Suprapubic skin (tissue), 4 donors: ENCODE measurements at regions not wholly inside any gene's neighbourhood (a gene's known extent, or its start where the extent isn't known, plus 50 kb on each side); places are given as distances from the start of the nearest gene placed in this dataset.

Experiments used
- CTCF ChIP-seq, 2 donors: fragments of 200-600 bp in 1 of 2; fragments of 450-650 bp in 1 of 2; sonication (generic) in 1 of 2; IDR thresholded peaks; one replicate each; pipeline ENCODE4 v1.5.1; 2016 to 2019; ENCODE audit warnings: antibody characterized with exemption in 2 of 2, mild to moderate bottlenecking in 1 of 2, moderate library complexity in 1 of 2
- EP300 ChIP-seq: sonication (generic); formaldehyde crosslinking; IDR thresholded peaks from one replicate; pipeline ENCODE4 v1.6.1; 2017; ENCODE audit warnings: antibody characterized with exemption
- POLR2A ChIP-seq, 2 donors: fragments of 450-650 bp; IDR thresholded peaks; one replicate each; pipeline ENCODE4 v1.6.1; 2017; ENCODE audit warnings: antibody characterized with exemption in 2 of 2, mild to moderate bottlenecking in 2 of 2, moderate library complexity in 2 of 2
- POLR2AphosphoS5 ChIP-seq, 3 donors: sonication (generic); formaldehyde crosslinking; IDR thresholded peaks; one replicate each; pipeline ENCODE4 v1.6.1; 2017; ENCODE audit warnings: antibody characterized with exemption in 3 of 3

- TF ChIP-seq CTCF (IDR thresholded peaks at IDR 0.05) (no peak), POLR2A (IDR thresholded peaks at IDR 0.05) (no peak), POLR2AphosphoS5 (IDR thresholded peaks at IDR 0.05) (no peak), EP300 (no peak)
These were observed 287.6 kb downstream of the DIPK2A start for GRCh38 chr3:144259267-144259666.
